ENCODE measurements at regions not wholly inside any gene's neighbourhood (a gene's known extent, or its start where the extent isn't known, plus 50 kb on each side); places are given as distances from the start of the nearest gene placed in this dataset.

DNA sequence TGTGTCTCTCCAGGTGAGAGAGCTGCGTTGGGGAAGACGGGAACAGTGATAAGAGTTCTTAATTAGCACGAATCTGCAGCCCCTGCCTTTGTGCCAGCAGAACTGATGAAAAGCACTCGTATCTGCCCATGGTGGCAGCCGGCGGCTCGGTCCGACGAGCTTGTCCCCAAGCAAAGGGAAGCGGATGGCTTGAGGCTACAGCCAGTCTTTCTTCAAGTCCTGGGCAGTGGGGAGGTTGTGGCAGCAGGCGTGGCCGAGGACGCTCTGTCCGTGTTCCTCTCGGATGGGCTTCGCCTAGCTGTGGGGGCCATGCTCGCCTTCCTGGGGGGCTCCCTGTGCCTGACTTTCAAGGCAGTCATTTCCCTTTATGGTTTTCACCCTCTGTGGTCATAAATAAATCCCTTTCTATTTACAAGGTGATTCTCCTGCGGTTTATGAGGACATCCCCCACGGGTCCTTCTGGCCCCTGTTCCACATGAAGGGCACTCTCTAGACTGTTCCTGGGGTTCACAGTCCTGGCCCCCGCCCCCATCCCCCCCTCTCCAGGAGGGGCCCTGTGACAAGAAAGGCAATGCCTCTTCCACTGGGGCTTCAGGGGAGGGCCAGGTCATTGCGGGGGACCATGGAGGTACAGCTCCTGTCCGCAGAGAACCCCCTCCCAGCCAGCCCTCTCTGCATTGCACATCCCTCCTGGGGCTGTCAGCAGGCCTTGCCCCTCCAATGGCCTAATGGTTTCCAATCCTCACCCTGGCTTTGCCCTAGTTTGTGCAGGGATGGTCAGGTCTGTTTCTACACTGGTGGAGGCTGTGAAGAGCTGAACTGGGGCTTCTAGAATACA lies 1212.3 kb downstream of the BRD1 start:
- Mint-ChIP-seq H3K4me1 (no peaks in the 10 kb centered on the region), H3K4me3 (no peak overlapping the region), H3K36me3 (ENCODE audit: low read depth) (no peaks in the 10 kb centered on the region), H3K27ac (no peak overlapping the region), H3K9me3 (no peaks in the 10 kb centered on the region), H3K27me3 (ENCODE audit: low read depth) (peaks cover 6% of the 10 kb centered on the region)
- TF ChIP-seq, protein P1, sequence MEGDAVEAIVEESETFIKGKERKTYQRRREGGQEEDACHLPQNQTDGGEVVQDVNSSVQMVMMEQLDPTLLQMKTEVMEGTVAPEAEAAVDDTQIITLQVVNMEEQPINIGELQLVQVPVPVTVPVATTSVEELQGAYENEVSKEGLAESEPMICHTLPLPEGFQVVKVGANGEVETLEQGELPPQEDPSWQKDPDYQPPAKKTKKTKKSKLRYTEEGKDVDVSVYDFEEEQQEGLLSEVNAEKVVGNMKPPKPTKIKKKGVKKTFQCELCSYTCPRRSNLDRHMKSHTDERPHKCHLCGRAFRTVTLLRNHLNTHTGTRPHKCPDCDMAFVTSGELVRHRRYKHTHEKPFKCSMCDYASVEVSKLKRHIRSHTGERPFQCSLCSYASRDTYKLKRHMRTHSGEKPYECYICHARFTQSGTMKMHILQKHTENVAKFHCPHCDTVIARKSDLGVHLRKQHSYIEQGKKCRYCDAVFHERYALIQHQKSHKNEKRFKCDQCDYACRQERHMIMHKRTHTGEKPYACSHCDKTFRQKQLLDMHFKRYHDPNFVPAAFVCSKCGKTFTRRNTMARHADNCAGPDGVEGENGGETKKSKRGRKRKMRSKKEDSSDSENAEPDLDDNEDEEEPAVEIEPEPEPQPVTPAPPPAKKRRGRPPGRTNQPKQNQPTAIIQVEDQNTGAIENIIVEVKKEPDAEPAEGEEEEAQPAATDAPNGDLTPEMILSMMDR (IDR thresholded peaks at IDR 0.05; ENCODE audit: unreplicated experiment in 3 of 3), result no peak

GRCh38 chr22:48613566-48614200 lies 1214.0 kb downstream of the BRD1 start:
- Mint-ChIP-seq H3K4me3 (no peak overlapping the region), H3K27ac (no peak overlapping the region), H3K27me3 (ENCODE audit: low read depth) (no peaks in the 10 kb centered on the region), H3K4me1 (no peaks in the 10 kb centered on the region), H3K36me3 (ENCODE audit: low read depth) (no peaks in the 10 kb centered on the region), H3K9me3 (no peaks in the 10 kb centered on the region)
- TF ChIP-seq, protein P1 (IDR thresholded peaks at IDR 0.05; ENCODE audit: unreplicated experiment in 3 of 3), result no peak

GRCh38 chr22:48612077-48612995 lies 1215.3 kb downstream of the BRD1 start:
- Mint-ChIP-seq H3K36me3 (ENCODE audit: low read depth) (no peaks in the 10 kb centered on the region), H3K4me3 (no peak overlapping the region), H3K4me1 (peaks cover 5% of the 10 kb centered on the region), H3K9me3 (no peaks in the 10 kb centered on the region), H3K27me3 (ENCODE audit: low read depth) (no peaks in the 10 kb centered on the region), H3K27ac (no peak overlapping the region)
- TF ChIP-seq, protein P1 (IDR thresholded peaks at IDR 0.05; ENCODE audit: unreplicated experiment in 3 of 3), result no peak

DNA sequence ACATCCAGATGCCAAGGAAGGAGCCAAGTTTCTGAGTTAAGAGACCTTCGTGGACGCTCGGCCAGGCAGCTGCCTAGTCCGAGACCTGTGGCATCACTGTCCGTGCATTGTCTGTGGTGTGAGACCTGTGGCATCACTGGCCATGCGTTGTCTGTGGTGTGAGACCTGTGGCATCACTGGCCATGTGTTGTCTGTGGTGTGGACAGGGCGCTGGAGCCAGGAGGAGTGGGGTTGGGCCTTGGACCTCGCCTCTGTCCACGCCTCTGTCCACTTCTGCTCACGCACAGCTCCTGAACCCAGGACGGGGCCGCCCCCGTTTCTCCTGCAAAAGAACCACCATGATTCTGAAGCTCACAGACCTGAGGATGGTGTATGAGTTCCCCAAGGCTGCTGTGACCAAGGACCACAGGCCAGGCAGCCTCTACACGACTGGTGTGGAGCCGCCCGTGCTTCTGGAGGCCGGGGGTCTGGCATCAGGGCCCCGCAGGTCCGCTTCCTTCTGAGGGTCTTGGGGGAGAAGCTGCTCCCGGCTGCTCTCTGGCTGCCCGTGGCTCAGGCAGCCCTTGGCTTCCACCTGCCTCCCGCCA lies 1218.3 kb downstream of the BRD1 start:
- no peak overlapping the region for H3K4me3 Mint-ChIP-seq
- TF ChIP-seq, protein P1 (IDR thresholded peaks at IDR 0.05; ENCODE audit: unreplicated experiment in 3 of 3), result no peak
- no peak overlapping the region for H3K27ac Mint-ChIP-seq
- H3K4me1 Mint-ChIP-seq, result peaks cover 5% of the 10 kb centered on the region
- no peaks in the 10 kb centered on the region for H3K36me3 Mint-ChIP-seq (ENCODE audit: low read depth)
- H3K9me3 Mint-ChIP-seq, result peaks cover 6% of the 10 kb centered on the region
- no peaks in the 10 kb centered on the region for H3K27me3 Mint-ChIP-seq (ENCODE audit: low read depth)

DNA sequence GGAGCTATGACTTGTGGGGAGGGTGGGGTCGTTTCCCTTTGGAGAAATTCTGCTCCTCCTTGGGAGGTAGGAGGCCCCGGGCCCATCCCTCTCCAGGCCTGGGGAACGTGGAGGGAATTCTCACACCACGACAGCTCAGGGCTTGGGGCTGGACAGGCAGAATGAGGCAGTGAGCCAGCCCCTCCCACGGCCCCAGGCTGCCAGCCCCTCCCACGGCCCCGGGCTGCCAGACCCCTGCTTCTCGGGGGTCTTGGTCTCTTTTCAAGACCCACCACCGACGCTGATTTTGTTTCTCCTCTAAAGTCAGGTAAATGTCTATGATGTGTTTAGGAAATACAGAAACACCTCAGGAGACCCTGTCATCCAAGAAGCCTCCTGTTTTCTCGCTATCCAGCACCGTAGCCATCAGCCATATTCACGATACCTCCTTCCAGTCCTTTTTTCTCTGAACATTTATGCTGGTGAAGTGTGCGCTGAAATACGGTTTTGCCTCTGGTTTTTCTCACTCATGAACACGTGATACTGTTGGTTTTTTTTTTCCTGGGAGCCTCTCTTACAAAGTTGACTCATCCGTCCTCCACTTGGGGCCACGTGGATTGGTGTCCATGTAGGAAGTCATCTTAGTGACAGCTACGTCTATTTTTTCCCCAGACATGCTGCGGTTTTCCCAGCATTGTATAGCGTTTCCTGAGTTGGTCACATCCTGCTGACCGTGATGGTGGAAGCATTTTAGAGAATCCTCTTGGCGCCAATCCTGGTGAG lies 1219.6 kb downstream of the BRD1 start:
- H3K4me1 Mint-ChIP-seq, result peaks cover 5% of the 10 kb centered on the region
- no peaks in the 10 kb centered on the region for H3K36me3 Mint-ChIP-seq (ENCODE audit: low read depth)
- no peaks in the 10 kb centered on the region for H3K27me3 Mint-ChIP-seq (ENCODE audit: low read depth)
- no peak overlapping the region for H3K27ac Mint-ChIP-seq
- TF ChIP-seq, protein P1 (IDR thresholded peaks at IDR 0.05; ENCODE audit: unreplicated experiment in 3 of 3), result no peak
- H3K9me3 Mint-ChIP-seq, result peaks cover 6% of the 10 kb centered on the region
- no peak overlapping the region for H3K4me3 Mint-ChIP-seq

All from nephron (organoid).